ENCODE measurements at regions not wholly inside any gene's neighbourhood (a gene's known extent, or its start where the extent isn't known, plus 50 kb on each side); places are given as distances from the start of the nearest gene placed in this dataset.

GRCh38 chr6:10028222-10028621, 386.7 kb downstream of the TFAP2A start:
- DNase-seq = no peak

- DNase-seq = no peak
These were observed 395.0 kb downstream of the TFAP2A start for GRCh38 chr6:10019851-10020250.

- DNase-seq = no peak
These were observed 400.3 kb downstream of the TFAP2A start for GRCh38 chr6:10014557-10014956.

DNA sequence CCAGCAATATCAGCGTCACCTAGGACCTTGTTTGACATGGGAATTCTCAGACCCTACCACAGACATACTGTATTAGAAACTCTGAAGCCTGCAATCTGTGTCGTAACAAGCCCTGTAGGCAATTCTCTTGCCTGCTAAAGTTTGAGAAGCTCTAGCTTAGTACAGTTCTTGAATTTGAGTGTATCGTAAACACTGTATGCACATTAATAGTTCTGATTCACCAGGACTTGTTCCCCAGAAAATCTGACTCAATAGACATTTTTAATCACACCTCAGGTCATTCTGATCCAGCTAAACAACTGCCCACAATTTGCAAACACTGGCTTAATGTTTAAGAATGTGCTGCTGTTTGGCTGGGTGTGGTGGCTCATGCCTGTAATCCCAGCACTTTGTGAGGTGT, 414.3 kb downstream of the TFAP2A start:
- no peak for DNase-seq

DNA sequence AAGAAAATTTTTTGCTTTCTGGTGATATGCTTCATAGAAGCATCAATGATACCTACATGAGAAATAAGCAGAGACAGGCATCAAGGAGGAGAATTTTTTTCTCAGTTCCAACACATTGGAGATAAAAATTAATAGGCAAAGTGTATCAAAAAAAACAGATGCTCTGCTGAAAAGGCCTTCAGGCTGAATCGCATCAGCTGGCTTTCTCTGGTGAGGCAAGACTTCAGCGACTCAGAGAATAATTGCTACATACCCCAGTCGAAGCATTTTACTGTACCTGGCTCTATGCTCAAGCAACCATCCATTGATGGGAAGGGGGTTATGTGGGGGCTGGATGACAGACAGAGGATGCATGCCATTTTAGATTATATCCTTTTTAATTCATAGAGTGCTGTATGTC, 415.1 kb downstream of the TFAP2A start:
- DNase-seq = no peak

GRCh38 chr6:9986273-9986672, 428.6 kb downstream of the TFAP2A start:
- no peak for DNase-seq

DNA sequence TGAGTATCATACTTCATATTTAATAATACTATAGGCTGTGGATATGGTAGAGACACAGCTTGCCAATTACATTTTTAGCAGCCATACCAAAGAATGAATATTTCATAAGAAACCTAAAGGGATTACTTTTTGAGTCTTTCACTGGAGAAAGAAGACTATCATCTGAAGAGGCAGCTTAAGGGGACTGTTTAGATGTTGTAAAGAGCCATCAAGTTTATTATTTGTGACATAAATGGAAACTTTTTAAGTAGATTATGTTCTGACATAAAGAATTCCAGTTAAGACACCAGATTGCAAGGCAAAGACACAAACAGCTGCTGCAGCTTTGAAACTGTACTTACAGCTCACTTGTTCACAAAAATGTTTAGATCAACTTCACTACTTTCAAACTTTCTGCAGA, 429.4 kb downstream of the TFAP2A start:
- no peak for DNase-seq

DNA sequence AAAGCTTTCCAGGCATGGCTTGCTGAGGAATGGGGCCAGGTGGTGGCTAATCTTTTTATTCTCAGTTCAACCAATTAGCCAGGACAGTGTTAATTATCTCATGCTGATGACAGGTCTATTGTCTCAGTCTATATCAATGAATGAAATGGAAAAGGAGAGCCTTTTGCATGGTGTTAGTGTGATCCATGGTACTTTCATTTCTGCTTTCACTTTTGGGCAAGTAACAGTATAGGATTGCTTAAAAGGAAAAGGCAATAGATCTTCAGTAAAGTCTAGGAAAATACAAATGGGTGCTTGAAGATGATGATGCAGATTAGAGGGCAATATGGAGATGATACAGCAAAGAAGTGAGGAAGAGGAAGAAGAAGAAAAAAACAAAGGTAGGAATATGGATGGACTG, 430.3 kb downstream of the TFAP2A start:
- no peak for DNase-seq

- no peak for DNase-seq
These were observed 431.7 kb downstream of the TFAP2A start for GRCh38 chr6:9983168-9983567.

DNA sequence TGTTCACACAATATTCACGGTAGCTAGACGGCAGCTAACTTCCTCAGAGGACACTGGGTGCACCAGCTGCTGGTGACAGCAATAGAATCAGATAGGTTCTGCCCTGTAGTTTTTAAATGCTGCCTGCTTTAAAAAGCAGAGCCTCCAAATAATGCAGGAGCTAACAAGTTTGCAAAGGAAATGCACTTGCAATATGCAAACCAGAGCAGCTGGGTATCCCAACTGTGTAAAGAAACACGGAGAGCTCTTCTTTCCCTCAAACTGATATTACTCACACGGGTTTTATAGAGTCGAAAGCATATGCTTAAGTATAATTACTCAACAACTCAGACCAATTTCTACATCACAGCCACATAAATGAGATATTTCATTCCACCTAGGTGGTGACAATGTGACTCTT, 432.7 kb downstream of the TFAP2A start:
- no peak for DNase-seq

DNA sequence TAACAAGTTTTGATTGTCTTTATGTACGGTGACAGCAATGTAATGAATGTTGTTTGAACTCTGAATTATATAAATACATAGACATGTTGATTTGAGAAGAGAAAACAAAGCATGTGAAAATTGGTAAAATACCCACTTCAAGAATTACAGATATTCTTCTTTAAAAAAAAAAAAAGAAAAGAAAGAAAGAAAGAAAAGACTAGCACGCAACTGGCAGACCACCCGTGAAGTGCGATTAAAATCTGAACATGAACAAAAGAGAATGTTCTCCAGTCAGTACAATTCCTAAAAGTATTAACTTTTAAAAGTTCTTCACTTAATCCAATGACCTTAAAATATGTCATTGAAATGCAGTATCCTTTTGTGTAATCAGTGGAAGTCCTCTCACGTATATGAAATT, 434.9 kb downstream of the TFAP2A start:
- no peak for DNase-seq

- no peak for DNase-seq
These were observed 436.4 kb downstream of the TFAP2A start for GRCh38 chr6:9978480-9978879.

DNA sequence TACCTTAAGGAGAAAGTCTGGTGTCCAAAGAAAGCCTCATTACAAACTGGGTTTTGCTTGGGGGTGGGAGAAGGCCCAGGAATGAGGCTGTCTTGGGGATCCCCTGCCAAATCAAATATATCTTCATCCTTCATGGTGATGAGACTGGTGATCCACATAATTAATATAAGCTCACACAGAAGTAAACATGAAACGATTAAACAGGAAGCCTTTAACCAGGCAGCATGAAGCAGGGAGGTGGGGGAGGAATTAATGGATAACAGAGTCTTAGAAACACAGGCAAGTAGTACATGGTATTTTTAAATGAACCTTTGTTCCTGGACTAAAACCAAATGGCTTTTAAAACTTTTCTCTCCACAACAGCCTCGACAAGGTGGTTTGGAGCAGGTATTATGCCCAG, 437.5 kb downstream of the TFAP2A start:
- no peak for DNase-seq

DNA sequence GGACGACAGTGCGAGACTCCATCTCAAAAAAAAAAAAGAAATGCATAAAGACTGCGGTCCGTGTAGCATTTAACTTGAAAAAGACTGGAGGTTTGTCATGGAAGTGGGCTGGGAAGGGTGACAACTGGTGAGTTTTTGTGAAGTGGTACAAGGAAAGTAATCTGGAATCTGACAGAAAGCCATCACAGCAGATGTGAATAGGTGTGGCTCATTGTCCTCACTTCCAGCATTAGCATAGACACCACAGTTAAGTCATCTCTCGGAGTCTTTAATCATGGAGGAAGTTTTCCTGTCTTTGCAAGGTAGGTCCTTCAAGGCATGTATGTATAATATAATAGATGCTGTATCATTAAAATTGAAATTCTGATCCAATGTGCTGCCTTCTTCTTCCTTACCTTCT, 453.2 kb downstream of the TFAP2A start:
- no peak for DNase-seq

GRCh38 chr6:9957215-9957759, 457.6 kb downstream of the TFAP2A start:
- no peak for DNase-seq

GRCh38 chr6:9948678-9949077, 466.2 kb downstream of the TFAP2A start:
- no peak for DNase-seq

DNA sequence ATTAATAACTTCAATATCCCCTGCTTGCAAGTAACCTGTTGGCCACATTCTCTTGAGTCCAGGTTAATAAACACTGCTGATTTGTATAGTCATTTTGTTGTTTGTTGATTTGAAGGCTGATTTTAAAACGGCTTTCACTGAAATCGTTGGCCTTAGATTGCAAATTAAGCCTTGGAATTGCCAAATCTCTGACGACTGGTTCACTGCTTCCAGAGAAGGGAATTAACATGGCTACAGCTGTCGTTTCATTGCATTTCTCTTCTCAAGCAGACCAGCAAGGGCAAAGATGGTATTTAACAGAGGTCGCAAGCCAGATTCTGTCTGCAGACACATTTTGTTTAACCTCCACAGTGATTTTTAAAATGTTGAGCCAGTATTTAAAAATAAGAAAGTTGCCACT, 470.9 kb downstream of the TFAP2A start:
- no peak for DNase-seq

- no peak for DNase-seq
These were observed 471.8 kb downstream of the TFAP2A start for GRCh38 chr6:9943026-9943425.

DNA sequence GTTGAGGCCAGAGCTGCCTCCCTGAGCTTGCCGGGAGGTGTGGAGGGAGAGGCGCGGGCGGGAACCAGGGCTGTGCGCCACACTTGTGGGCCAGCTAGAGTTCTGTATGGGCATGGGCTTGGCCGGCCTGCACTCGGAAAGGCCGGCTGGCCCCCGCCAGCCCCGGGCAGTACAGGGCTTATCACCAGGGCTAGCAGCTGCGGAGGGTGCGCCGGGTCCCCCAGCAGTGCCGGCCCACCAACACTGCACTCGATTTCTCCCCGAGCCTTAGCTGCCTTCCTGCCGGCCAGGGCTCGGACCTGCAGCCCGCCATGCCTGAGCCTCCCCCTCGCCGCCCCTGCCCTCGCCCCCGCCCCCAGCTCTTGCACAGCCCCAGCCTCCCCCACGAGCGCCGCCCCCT, 472.7 kb downstream of the TFAP2A start:
- DNase-seq = no peak

GRCh38 chr6:9938801-9939200, 476.1 kb downstream of the TFAP2A start:
- no peak for DNase-seq

DNA sequence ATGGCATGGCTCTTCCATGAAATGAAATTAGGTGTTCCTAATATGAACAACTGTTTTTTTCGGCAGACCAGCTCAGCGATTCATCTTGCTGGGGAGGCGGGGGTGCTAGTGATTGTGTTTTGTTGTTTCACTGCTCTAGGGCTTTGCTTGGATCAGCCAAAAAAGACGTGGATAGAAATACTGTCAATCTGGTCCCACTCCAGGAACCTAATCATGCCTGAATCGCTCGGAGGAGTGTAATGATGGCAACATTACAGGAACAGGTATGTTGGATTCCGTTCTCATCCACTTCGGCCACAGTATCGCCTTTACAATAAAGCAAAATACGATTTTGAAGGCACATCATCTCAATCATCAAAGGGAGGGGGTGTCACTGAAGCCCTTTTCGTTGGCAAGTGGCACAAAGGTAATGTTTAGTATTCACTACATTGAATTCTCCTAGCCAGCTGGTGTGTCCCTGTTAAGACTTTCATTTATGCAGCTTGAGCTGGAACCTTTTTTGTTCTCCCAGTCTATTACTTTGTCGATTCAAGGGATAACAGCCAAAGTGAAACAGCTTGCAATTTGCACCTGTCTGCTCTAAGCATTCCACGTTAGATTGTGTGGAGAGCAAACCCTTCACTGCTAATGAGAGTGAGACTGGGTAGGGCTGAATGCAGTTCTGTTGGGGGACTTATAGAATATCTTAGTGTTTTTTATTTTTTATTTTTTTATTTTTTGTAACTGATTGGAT, 477.7 kb downstream of the TFAP2A start:
- no peak for DNase-seq

- no peak for DNase-seq
These were observed 478.3 kb downstream of the TFAP2A start for GRCh38 chr6:9936551-9936950.

DNA sequence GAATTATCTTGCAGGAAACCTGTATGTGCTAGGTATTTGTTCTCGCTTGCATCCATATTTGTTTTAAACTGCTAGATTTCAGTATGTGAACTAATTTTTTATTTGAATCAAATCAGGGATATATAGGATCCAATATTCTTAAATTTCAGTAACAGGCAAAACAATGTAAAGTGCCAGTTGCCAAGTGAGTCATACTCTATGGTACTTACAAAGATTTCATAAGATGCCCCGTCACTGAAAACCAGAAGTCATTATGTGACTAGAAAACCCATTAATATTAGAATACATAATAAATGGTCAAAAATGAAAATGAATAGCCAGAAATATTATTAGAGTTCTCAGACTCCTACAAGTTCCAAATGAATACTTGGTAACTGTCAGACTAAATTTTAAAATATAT, 481.2 kb downstream of the TFAP2A start:
- no peak for DNase-seq

DNA sequence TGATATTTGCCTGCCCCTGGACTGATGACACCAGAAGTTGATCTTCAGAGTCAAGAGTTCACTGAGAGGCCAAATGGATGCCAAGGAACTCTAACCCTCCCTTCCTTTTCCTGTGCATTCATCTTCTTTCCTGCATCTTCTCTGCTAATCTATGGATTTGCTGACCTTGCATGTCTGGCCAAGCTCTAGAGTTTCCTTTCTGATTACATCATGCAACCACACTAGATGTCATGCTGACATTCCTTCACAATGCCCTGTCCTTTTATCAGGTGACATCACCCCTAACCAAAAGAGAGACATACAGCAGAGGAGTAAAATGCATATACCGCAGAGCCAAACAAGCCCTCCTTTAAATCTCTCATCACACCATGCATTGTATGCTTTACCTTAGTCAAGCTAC, 487.6 kb downstream of the TFAP2A start:
- no peak for DNase-seq

DNA sequence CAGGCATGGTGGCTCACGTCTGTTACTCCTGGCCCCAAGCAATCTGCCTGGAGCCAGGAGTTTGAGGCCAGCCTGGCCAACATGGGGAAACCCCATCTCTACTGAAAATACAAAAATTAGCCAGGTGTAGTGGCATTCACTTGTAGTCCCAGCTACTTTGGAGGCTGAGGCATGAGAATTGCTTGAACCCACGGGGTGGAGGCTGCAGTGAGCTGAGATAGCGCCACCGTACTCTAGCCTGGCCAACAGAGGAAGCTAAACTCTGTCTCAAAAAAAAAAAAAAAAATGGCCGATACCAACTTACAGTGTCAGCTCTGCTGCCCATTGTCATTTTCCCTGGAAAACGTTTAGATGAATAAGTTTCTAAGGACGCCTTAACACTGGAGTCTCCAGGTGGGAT, 489.9 kb downstream of the TFAP2A start:
- DNase-seq = no peak

Measured in stimulated activated naive CD4-positive, alpha-beta T cell treated with Interleukin-2 at 50 U/mL for 16 hours (primary cell).